ENCODE measurements at regions not wholly inside any gene's neighbourhood (a gene's known extent, or its start where the extent isn't known, plus 50 kb on each side); places are given as distances from the start of the nearest gene placed in this dataset.

DNA sequence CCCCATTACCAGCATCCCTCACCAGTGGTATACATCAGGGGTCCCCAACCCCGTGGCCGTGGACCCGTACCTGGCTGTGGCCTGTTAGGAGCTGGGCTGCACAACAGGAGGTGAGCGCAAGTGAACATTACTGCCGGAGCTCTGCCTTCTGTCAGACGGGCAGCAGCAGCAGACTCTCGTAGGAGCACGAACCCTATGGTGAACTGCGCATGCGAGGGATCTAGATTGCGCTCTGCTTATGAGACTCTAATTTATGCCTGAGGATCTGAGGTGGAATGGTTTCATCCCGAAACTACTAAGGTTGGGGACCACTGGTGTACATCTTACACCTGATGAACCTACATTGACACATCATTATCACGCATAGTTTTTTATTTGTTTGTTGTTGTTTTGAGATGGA, 52.8 kb upstream of the DHX15 start:
- Histone ChIP-seq H2AFZ (ENCODE audit: low read depth, low read length) (no peak overlapping the region), H3K27me3 (ENCODE audit: insufficient read depth, low read length, poor library complexity) (no peaks in the 10 kb centered on the region), H3K9me3 (ENCODE audit: insufficient read depth, low read length, severe bottlenecking) (no peaks in the 10 kb centered on the region), H3K4me3 (ENCODE audit: low read depth in 1 of 2, low read length in 2 of 2) (no peak overlapping the region), H3K9ac (ENCODE audit: low read depth, low read length) (no peak overlapping the region), H3K79me2 (ENCODE audit: insufficient read depth, low read length) (no peaks in the 10 kb centered on the region), H3K36me3 (ENCODE audit: insufficient read depth, low read length) (no peaks in the 10 kb centered on the region), H4K20me1 (ENCODE audit: insufficient read depth, low read length) (no peaks in the 10 kb centered on the region), H3K27ac (ENCODE audit: low read length) (no peak overlapping the region), H3K4me2 (ENCODE audit: insufficient read depth, low read length) (no peak overlapping the region), H3K4me1 (ENCODE audit: insufficient read depth, low read length) (no peaks in the 10 kb centered on the region)
- no peak for ATAC-seq (ENCODE audit: insufficient read depth, low read depth)
- TF ChIP-seq, protein P1, sequence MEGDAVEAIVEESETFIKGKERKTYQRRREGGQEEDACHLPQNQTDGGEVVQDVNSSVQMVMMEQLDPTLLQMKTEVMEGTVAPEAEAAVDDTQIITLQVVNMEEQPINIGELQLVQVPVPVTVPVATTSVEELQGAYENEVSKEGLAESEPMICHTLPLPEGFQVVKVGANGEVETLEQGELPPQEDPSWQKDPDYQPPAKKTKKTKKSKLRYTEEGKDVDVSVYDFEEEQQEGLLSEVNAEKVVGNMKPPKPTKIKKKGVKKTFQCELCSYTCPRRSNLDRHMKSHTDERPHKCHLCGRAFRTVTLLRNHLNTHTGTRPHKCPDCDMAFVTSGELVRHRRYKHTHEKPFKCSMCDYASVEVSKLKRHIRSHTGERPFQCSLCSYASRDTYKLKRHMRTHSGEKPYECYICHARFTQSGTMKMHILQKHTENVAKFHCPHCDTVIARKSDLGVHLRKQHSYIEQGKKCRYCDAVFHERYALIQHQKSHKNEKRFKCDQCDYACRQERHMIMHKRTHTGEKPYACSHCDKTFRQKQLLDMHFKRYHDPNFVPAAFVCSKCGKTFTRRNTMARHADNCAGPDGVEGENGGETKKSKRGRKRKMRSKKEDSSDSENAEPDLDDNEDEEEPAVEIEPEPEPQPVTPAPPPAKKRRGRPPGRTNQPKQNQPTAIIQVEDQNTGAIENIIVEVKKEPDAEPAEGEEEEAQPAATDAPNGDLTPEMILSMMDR (IDR thresholded peaks at IDR 0.05; ENCODE audit: borderline replicate concordance, extremely low read depth, low read length, poor library complexity, severe bottlenecking) = no peak
- TF ChIP-seq EZH2 (IDR thresholded peaks at IDR 0.05; ENCODE audit: borderline replicate concordance, low read depth, low read length, severe bottlenecking) = no peak
- DNase-seq = no peak

DNA sequence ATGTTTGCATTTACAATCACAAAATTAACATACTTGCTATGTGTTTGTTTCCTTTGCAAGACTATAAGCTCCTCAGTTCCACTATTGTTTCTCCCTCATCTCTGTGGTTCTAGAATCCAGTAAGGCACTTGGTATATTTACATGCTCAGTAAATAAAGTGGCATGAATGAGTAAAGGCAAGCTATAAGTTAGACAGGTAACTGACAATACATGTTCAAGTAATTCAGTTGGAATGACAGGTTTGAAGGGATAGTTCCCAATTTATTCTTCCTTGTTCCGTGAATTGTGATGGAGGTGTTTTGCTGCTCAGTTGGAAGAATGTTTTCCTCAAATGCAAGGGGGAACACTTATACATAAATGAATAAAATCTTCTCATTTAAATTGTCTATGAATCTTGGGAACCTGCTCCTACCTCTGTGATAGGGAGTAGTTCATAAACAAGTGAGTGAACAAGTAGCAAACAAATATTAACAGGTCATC, 54.1 kb upstream of the DHX15 start:
- Histone ChIP-seq H2AFZ (ENCODE audit: low read depth, low read length) (no peak overlapping the region), H3K27me3 (ENCODE audit: insufficient read depth, low read length, poor library complexity) (no peaks in the 10 kb centered on the region), H4K20me1 (ENCODE audit: insufficient read depth, low read length) (no peaks in the 10 kb centered on the region), H3K36me3 (ENCODE audit: insufficient read depth, low read length) (no peaks in the 10 kb centered on the region), H3K4me3 (ENCODE audit: low read depth in 1 of 2, low read length in 2 of 2) (no peak overlapping the region), H3K79me2 (ENCODE audit: insufficient read depth, low read length) (no peaks in the 10 kb centered on the region), H3K4me1 (ENCODE audit: insufficient read depth, low read length) (no peaks in the 10 kb centered on the region), H3K9me3 (ENCODE audit: insufficient read depth, low read length, severe bottlenecking) (no peaks in the 10 kb centered on the region), H3K4me2 (ENCODE audit: insufficient read depth, low read length) (no peak overlapping the region), H3K9ac (ENCODE audit: low read depth, low read length) (no peak overlapping the region), H3K27ac (ENCODE audit: low read length) (no peak overlapping the region)
- DNase-seq (no peak), ATAC-seq (ENCODE audit: insufficient read depth, low read depth) (no peak)
- TF ChIP-seq EZH2 (IDR thresholded peaks at IDR 0.05; ENCODE audit: borderline replicate concordance, low read depth, low read length, severe bottlenecking) = no peak
- TF ChIP-seq, protein P1 (IDR thresholded peaks at IDR 0.05; ENCODE audit: borderline replicate concordance, extremely low read depth, low read length, poor library complexity, severe bottlenecking) = no peak

DNA sequence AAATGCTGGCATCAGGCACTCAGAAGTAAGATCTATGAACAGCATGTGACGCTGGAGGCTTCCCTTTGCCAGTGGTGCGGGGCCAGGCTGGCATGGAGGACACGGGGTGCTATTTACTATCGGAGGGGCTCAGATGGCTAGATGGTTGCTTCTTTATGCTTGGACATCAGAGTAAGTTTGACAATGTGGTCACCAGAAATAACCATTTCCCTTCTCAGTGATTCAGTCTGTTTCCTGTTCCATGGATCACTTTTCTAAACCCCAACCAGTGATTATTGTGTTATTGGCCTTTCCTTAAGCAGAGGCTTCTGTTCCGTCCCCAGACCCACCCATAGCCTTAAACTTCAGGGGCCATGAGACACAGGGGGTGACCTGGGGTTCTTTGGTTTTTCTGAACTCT, 55.4 kb upstream of the DHX15 start:
- Histone ChIP-seq H2AFZ (ENCODE audit: low read depth, low read length) (no peak overlapping the region), H3K4me2 (ENCODE audit: insufficient read depth, low read length) (no peak overlapping the region), H3K27ac (ENCODE audit: low read length) (no peak overlapping the region), H3K27me3 (ENCODE audit: insufficient read depth, low read length, poor library complexity) (no peaks in the 10 kb centered on the region), H3K36me3 (ENCODE audit: insufficient read depth, low read length) (no peaks in the 10 kb centered on the region), H3K4me3 (ENCODE audit: low read depth in 1 of 2, low read length in 2 of 2) (no peak overlapping the region), H3K9me3 (ENCODE audit: insufficient read depth, low read length, severe bottlenecking) (no peaks in the 10 kb centered on the region), H3K9ac (ENCODE audit: low read depth, low read length) (no peak overlapping the region), H3K4me1 (ENCODE audit: insufficient read depth, low read length) (no peaks in the 10 kb centered on the region), H3K79me2 (ENCODE audit: insufficient read depth, low read length) (no peaks in the 10 kb centered on the region), H4K20me1 (ENCODE audit: insufficient read depth, low read length) (no peaks in the 10 kb centered on the region)
- TF ChIP-seq, protein P1 (IDR thresholded peaks at IDR 0.05; ENCODE audit: borderline replicate concordance, extremely low read depth, low read length, poor library complexity, severe bottlenecking) = no peak
- DNase-seq = no peak
- no peak for ATAC-seq (ENCODE audit: insufficient read depth, low read depth)

DNA sequence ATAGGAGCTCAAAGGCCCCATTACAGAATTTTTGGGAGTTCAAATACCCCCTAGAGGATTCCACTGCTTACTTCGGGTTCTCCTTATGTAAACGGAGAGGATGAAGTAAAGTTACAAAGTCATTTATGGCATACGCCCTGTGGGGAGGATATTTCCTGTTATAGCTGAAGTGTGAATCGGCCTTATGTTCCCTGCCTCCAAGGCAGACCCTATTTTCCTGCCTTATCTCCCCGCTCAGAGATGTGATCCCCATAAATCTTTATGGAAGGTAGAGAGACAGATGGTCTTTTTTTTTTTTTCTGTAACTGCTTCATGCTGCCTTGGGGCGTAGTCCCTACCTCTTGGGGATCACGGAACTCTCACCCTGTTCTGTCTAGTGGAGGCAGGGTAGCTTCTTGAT, 56.0 kb upstream of the DHX15 start:
- no peaks in the 10 kb centered on the region for H4K20me1 ChIP-seq (ENCODE audit: insufficient read depth, low read length)
- H3K27ac ChIP-seq (ENCODE audit: low read length) = no peak overlapping the region
- H3K9me3 ChIP-seq (ENCODE audit: insufficient read depth, low read length, severe bottlenecking) = no peaks in the 10 kb centered on the region
- ATAC-seq (ENCODE audit: insufficient read depth, low read depth) (no peak), DNase-seq (no peak)
- H3K4me3 ChIP-seq (ENCODE audit: low read depth in 1 of 2, low read length in 2 of 2) = no peak overlapping the region
- no peaks in the 10 kb centered on the region for H3K79me2 ChIP-seq (ENCODE audit: insufficient read depth, low read length)
- no peak overlapping the region for H3K4me2 ChIP-seq (ENCODE audit: insufficient read depth, low read length)
- H2AFZ ChIP-seq (ENCODE audit: low read depth, low read length) = no peak overlapping the region
- H3K36me3 ChIP-seq (ENCODE audit: insufficient read depth, low read length) = no peaks in the 10 kb centered on the region
- no peaks in the 10 kb centered on the region for H3K27me3 ChIP-seq (ENCODE audit: insufficient read depth, low read length, poor library complexity)
- no peak overlapping the region for H3K9ac ChIP-seq (ENCODE audit: low read depth, low read length)
- no peaks in the 10 kb centered on the region for H3K4me1 ChIP-seq (ENCODE audit: insufficient read depth, low read length)
- TF ChIP-seq EZH2 (IDR thresholded peaks at IDR 0.05; ENCODE audit: borderline replicate concordance, low read depth, low read length, severe bottlenecking) = no peak
- TF ChIP-seq, protein P1 (IDR thresholded peaks at IDR 0.05; ENCODE audit: borderline replicate concordance, extremely low read depth, low read length, poor library complexity, severe bottlenecking) = no peak
